SU-DHL-6 (cell line): ENCODE measurements at regions not wholly inside any gene's neighbourhood (a gene's known extent, or its start where the extent isn't known, plus 50 kb on each side); places are given as distances from the start of the nearest gene placed in this dataset.

Source experiments
- H2AFZ ChIP-seq: fragments of 200-600 bp; sonication (generic); 2 replicates; pipeline ENCODE4 v1.6.1; 2014; ENCODE audit warnings: low read depth, mild to moderate bottlenecking, moderate library complexity, mixed read lengths, antibody characterized with exemption, low read length; ENCODE audit not compliant: severe bottlenecking
- H3F3A ChIP-seq: fragments of 200-600 bp; shearing (Covaris generic); 2 replicates; pipeline ENCODE4 v1.6.0; 2016; ENCODE audit warnings: antibody characterized with exemption, mild to moderate bottlenecking; ENCODE audit not compliant: insufficient read depth
- H3K27ac ChIP-seq: fragments of 200-600 bp; sonication (generic); 2 replicates; pipeline ENCODE4 v1.5.1; 2016; ENCODE audit warnings: low read depth, mild to moderate bottlenecking, low read length, moderate library complexity, mixed read lengths
- H3K27me3 ChIP-seq: fragments of 200-600 bp; sonication (generic), shearing (Covaris generic); 2 replicates; pipeline ENCODE4 v1.6.0; 2014; ENCODE audit warnings: mild to moderate bottlenecking, low read length
- H3K36me3 ChIP-seq: fragments of 200-600 bp; sonication (generic); 2 replicates; pipeline ENCODE4 v1.6.1; 2014; ENCODE audit warnings: mild to moderate bottlenecking, low read length, mixed read lengths
- H3K4me2 ChIP-seq: fragments of 300-600, 200-600 bp; shearing (Covaris generic), sonication (generic); 2 replicates; pipeline ENCODE4 v1.6.0; 2014; ENCODE audit warnings: low read length, low read depth, mild to moderate bottlenecking; ENCODE audit not compliant: poor library complexity, severe bottlenecking
- H3K4me3 ChIP-seq: fragments of 200-600 bp; sonication (generic); 2 replicates; pipeline ENCODE4 v1.5.1; 2014; ENCODE audit warnings: antibody characterized with exemption, low read length, mild to moderate bottlenecking, mixed read lengths; ENCODE audit not compliant: insufficient read depth, poor library complexity, severe bottlenecking
- H3K79me2 ChIP-seq: fragments of 200-600 bp; sonication (generic); 2 replicates; pipeline ENCODE4 v1.6.1; 2014; ENCODE audit warnings: mild to moderate bottlenecking, low read length, moderate library complexity; ENCODE audit not compliant: insufficient read depth
- H3K9ac ChIP-seq: fragments of 200-600 bp; sonication (generic); 2 replicates; pipeline ENCODE4 v1.7.0; 2014; ENCODE audit warnings: mild to moderate bottlenecking, low read length
- H3K9me2 ChIP-seq: fragments of 200-600 bp; sonication (generic); replicated peaks from 2 replicates; pipeline ENCODE4 v1.6.1; 2014; ENCODE audit warnings: low read length; ENCODE audit not compliant: insufficient read depth
- H3K9me3 ChIP-seq: fragments of 200-600 bp; sonication (generic); 2 replicates; pipeline ENCODE4 v1.6.1; 2014; ENCODE audit warnings: low read length, mixed read lengths; ENCODE audit not compliant: insufficient read depth
- H4K20me1 ChIP-seq: fragments of 200-600 bp; sonication (generic); 2 replicates; pipeline ENCODE4 v1.6.1; 2014; ENCODE audit warnings: low read depth, mild to moderate bottlenecking, antibody characterized with exemption, low read length, moderate library complexity, mixed read lengths
- CTCF ChIP-seq: fragments of 200-600 bp; sonication (generic); IDR thresholded peaks from one replicate; pipeline ENCODE4 v1.5.1; 2017; ENCODE audit warnings: antibody characterized with exemption, mild to moderate bottlenecking, low read length, moderate library complexity; ENCODE audit not compliant: insufficient read depth, poor library complexity, severe bottlenecking
- EZH2phosphoT487 ChIP-seq: fragments of 200-600 bp; sonication (generic), shearing (Covaris generic); conservative IDR thresholded peaks from 2 replicates; pipeline ENCODE4 v1.6.1; 2018; ENCODE audit warnings: mild to moderate bottlenecking, antibody characterized with exemption, low read length, moderate library complexity, mixed read lengths

DNA sequence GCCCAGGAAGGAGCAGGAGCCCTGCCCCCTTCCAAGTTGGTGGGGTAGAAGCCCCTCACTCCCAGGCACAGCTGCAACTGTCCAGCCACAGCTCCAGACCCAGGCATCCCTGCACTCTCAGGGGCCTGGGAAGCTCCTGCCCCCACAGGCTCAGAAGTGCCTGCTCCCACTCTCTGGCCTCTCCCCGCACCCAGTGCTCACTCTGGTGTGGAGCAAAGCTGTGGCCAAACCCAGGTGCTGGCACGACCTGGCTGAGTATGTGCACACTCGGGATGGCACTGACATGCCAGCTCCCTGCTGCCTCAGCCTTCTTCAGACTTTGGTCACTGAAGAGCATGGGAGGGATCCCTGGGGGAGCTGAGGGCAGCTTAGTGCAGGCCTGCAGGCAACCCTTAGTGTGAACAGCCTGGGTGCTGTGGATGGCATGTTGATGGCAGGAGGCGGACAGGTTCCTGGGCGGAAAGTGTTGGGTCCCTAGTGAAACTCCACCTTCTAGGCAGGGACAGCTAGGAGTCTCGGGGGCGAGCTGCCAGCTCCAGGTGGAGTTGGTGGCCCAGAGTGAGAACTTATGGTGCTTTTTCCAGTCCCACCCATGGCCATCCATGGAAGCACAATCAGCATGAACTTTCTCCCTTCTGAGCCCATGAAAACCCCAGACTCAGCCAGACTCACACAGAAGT is 489.2 kb upstream of the ROBO2 start:
- Histone ChIP-seq H3K4me2 (no peak overlapping the region), H3K27ac (no peak overlapping the region), H3K79me2 (no peaks in the 10 kb centered on the region), H2AFZ (no peak overlapping the region), H3K27me3 (no peaks in the 10 kb centered on the region), H3K9me3 (no peaks in the 10 kb centered on the region), H3F3A (no peaks in the 10 kb centered on the region), H3K9ac (no peak overlapping the region), H3K9me2 (no peaks in the 10 kb centered on the region), H3K36me3 (no peaks in the 10 kb centered on the region), H3K4me3 (no peak overlapping the region), H4K20me1 (no peaks in the 10 kb centered on the region)
- TF ChIP-seq CTCF = no peak
- TF ChIP-seq EZH2phosphoT487 = no peak

DNA sequence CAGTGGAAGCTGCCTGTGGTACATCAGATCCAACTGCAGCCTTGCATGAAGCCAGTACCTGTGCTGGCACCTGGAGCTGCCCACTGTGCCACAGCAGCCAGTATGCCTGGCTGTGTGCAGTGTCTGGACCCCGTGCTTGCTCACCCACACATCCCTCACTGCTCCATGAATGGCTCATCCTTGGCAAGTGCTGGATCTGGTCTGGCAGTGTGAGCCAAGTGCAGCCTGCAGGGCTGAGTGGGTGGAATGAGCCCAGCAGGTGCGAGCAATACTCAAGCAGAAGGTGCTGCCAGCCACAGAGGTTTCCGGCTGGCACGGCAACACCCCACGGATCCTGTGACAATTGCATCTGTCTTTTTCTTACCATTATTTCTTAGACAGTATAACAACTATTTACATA is 488.2 kb upstream of the ROBO2 start:
- H3K9me2 ChIP-seq = no peaks in the 10 kb centered on the region
- no peaks in the 10 kb centered on the region for H3K27me3 ChIP-seq
- H3K36me3 ChIP-seq = no peaks in the 10 kb centered on the region
- no peaks in the 10 kb centered on the region for H4K20me1 ChIP-seq
- no peak for TF ChIP-seq CTCF
- no peak for TF ChIP-seq EZH2phosphoT487
- no peaks in the 10 kb centered on the region for H3F3A ChIP-seq
- H3K9me3 ChIP-seq = no peaks in the 10 kb centered on the region
- H3K79me2 ChIP-seq = no peaks in the 10 kb centered on the region
- no peak overlapping the region for H3K4me2 ChIP-seq
- H2AFZ ChIP-seq = no peak overlapping the region
- H3K4me3 ChIP-seq = no peak overlapping the region
- H3K9ac ChIP-seq = no peak overlapping the region
- no peak overlapping the region for H3K27ac ChIP-seq

GRCh38 chr3:76552653-76553052 is 487.2 kb upstream of the ROBO2 start:
- no peaks in the 10 kb centered on the region for H4K20me1 ChIP-seq
- TF ChIP-seq CTCF = no peak
- TF ChIP-seq EZH2phosphoT487 = no peak
- H3K9ac ChIP-seq = no peak overlapping the region
- H2AFZ ChIP-seq = no peak overlapping the region
- no peaks in the 10 kb centered on the region for H3K9me2 ChIP-seq
- no peaks in the 10 kb centered on the region for H3K9me3 ChIP-seq
- H3K27ac ChIP-seq = no peak overlapping the region
- H3K4me2 ChIP-seq = no peak overlapping the region
- H3K79me2 ChIP-seq = no peaks in the 10 kb centered on the region
- H3K36me3 ChIP-seq = no peaks in the 10 kb centered on the region
- H3K27me3 ChIP-seq = no peaks in the 10 kb centered on the region
- H3F3A ChIP-seq = no peaks in the 10 kb centered on the region
- no peak overlapping the region for H3K4me3 ChIP-seq
